ENCODE measurements at regions not wholly inside any gene's neighbourhood (a gene's known extent, or its start where the extent isn't known, plus 50 kb on each side); places are given as distances from the start of the nearest gene placed in this dataset.

DNA sequence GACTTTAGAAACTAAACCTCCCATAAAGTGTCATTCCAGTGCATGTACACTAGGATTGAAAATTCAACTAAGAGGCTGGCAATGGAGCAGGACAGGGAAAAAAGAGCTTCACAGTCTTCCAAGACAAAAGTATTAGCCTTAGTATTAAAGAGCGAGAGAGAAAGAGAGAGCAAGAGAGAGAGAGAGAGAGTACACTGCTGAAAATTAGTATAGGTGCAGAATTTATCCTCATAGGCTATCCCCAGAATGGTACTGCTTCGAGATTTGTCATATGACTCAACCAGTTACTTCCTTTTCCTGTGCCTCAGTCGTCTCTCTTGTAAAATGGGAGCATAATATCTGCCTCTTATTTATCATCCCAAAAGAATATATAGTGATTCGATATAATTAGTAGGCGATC lies 543.2 kb upstream of the JARID2 start:
- no peak for DNase-seq (ENCODE audit: low spot score)

GRCh38 chr6:14703586-14703985 lies 542.3 kb upstream of the JARID2 start:
- DNase-seq (ENCODE audit: low spot score), result no peak

DNA sequence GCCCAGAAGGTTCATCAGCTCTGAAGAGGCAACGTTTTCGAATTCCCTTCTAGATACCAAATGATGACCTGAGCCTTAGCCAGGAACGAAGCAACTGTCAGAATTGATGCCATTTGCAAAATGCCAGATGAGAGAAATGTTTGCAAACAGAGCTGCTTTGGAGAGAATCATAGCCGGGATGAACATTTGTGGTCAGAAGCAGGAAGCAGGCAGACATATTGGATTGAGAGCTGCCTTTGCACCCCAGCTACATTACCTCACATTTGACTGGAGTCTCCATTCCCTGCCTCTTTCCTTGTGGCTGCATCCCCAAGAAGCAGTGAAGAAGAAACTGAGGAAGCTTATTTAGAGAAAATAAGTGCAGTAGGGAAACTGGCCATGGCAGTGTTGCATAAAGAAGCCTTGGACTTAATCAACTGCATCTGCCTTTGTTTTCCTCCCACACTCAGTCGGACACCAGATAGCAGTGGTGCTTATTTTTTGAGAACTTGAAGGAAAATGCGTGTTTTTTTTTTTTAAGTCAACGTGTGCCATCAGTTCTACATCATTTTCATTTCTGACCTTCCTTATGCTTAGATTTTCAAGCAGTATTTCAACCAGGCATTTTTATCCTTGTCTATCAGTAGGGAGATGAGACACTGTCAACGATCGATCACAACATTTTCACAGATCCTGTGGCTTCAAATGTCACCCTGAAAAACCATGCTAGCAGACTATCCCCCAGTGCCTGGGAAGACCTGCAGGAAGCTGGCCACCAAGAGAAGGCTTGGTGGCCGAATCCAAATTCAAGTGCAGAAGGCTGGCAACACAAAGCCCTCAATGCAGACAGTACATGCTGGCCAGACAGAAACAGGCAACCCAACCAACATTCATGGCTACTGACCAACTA lies 541.2 kb upstream of the JARID2 start:
- DNase-seq (ENCODE audit: low spot score), result no peak

DNA sequence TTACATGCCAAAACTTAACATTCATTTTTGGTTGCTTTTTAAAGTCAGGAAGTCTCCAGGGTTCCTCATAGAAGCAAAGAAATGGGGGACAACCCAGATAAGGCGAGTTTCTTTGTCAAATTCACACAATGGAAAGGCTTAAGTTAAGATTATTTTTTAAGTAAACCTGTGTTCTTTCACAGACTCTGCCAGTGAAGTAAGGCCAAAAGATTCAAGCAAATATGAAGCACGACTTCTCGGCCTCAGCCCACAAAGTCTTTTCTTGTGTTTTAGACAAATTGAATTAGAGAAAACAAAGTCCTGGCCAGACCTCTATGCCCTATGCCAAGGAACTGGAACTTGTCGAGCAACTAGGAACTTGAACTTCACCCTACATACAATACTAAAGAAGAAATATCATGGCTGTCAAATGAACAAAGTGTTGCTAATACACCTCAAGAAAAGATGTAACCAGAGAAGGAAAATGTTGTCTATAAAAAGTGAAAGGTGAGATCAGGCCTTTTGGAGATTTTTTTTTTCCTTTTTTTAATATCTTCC lies 540.0 kb upstream of the JARID2 start:
- no peak for DNase-seq (ENCODE audit: low spot score)

GRCh38 chr6:14706378-14706929 lies 539.4 kb upstream of the JARID2 start:
- DNase-seq (ENCODE audit: low spot score), result no peak

DNA sequence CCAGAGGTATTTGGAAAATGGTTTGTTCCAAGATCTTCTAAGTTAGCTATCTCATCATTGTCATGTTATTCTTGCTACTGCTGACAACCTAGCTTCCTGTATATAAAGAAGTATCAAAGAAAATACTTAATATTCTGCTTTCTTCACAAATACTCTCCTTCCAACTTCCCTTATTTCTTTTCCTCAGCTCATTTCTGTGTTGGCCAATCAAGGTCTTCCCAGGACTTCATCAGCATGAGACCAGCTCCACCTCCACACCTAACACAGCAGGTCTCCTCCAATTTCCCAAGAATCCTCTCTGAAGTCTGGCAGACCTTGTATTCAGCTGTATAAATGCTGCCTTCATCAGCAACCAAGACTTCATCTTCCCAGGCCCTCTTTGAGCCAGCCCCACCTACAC lies 538.6 kb upstream of the JARID2 start:
- DNase-seq (ENCODE audit: low spot score), result no peak

DNA sequence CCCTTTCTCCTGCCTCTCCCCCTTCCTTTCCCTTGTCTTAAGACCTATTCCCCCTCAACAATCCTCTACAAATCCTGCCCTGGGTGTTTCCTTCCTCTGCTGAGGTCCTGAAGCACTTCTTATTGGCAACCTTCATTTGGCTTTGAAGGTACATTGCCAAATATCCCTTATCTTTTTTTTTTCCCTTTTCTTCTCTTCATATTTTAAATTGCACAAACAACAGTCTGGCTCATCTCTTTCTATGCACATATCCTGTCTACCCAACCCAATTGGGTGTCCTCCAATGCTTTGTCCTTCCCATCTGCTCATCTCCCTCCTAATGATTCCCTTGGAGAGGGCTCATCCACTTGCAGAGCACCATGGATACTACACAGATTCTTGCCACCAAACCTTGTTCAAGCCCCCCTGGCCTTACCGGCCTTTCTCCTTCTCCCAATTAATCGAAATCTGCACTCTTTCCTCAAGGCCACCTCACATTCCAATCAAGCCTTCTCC lies 537.9 kb upstream of the JARID2 start:
- DNase-seq (ENCODE audit: low spot score), result no peak

GRCh38 chr6:14709066-14709670 lies 536.7 kb upstream of the JARID2 start:
- no peak for DNase-seq (ENCODE audit: low spot score)

- no peak for DNase-seq (ENCODE audit: low spot score)
Observed at GRCh38 chr6:14709900-14710299, 536.0 kb upstream of the JARID2 start.

DNA sequence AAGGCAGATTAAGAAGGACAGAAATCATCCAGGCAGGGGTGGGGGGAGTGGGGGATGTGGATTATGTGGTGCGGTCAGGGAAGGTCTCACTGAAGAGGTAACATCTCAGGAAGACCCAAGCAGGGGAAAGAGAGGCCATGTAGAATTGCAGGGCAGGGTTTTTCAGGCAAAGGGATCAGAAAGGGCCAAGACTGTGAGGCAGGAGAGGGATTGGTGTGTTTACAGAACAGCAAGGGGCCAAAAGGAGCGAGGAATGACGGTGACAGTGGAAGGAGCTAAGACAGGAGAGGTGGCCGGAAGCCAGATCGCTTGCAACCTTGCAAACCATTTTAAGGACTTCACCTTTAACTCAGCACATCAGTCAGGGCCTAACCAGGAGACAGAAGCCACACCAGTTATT lies 535.4 kb upstream of the JARID2 start:
- DNase-seq (ENCODE audit: low spot score), result no peak

- peak; percentile 52 for DNase-seq (ENCODE audit: low spot score)
Observed at GRCh38 chr6:14711056-14711703, 534.7 kb upstream of the JARID2 start.

GRCh38 chr6:14711704-14712379 lies 534.0 kb upstream of the JARID2 start:
- DNase-seq (ENCODE audit: low spot score), result no peak

- no peak for DNase-seq (ENCODE audit: low spot score)
Observed at GRCh38 chr6:14713008-14713960, 532.6 kb upstream of the JARID2 start.

GRCh38 chr6:14713966-14714631 lies 531.8 kb upstream of the JARID2 start:
- no peak for DNase-seq (ENCODE audit: low spot score)

DNA sequence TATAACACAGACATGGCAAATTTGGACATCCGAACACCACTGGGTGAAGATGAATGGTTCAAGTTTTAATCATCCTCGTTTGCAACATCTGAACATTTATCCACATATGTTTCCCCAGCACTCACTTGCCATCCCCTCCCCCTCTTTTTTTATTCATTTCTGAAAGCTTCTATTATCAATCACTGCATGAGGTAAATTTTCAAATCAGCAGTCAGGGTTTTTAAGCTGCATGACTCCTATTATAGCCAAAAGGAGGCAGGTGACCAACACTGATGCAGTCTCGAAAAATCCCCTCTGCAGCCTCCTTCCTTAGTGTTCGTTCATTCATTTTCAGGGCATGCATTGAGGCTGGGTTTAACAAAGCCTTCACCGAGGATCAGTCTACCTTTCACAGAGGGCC lies 530.8 kb upstream of the JARID2 start:
- no peak for DNase-seq (ENCODE audit: low spot score)

GRCh38 chr6:14716499-14717146 lies 529.2 kb upstream of the JARID2 start:
- no peak for DNase-seq (ENCODE audit: low spot score)

- peak; percentile 32 for DNase-seq (ENCODE audit: low spot score)
Observed at GRCh38 chr6:14717307-14717706, 528.6 kb upstream of the JARID2 start.

- DNase-seq (ENCODE audit: low spot score), result no peak
Observed at GRCh38 chr6:14718861-14719260, 527.0 kb upstream of the JARID2 start.

- DNase-seq (ENCODE audit: low spot score), result no peak
Observed at GRCh38 chr6:14719270-14719669, 526.6 kb upstream of the JARID2 start.
